Activated T-cell treated with anti-CD3 and anti-CD28 coated beads, Interleukin-2, amount 50 U/mL, for 24 hours (primary cell): ENCODE measurements at regions not wholly inside any gene's neighbourhood (a gene's known extent, or its start where the extent isn't known, plus 50 kb on each side); places are given as distances from the start of the nearest gene placed in this dataset.
"Not testable (repeated sequence)": the region's sequence is repeated elsewhere in the genome, so short reads cannot be mapped to it uniquely, and the experiment has no call there.

Source experiments
- DNase-seq: peaks from one replicate; pipeline ENCODE4 v3.0.0-alpha.2; 2020
- H3K27ac Mint-ChIP-seq: 2 replicates; pipeline ENCODE4 v1.8.0; 2020; ENCODE audit warnings: mild to moderate bottlenecking, mixed read lengths
- H3K27me3 Mint-ChIP-seq: 2 replicates; pipeline ENCODE4 v1.8.0; 2020; ENCODE audit warnings: mixed read lengths
- H3K36me3 Mint-ChIP-seq: 2 replicates; pipeline ENCODE4 v1.8.0; 2020; ENCODE audit warnings: low read depth, mixed read lengths
- H3K4me1 Mint-ChIP-seq: 2 replicates; pipeline ENCODE4 v1.8.0; 2020; ENCODE audit warnings: low read depth, mixed read lengths
- H3K4me3 Mint-ChIP-seq: 2 replicates; pipeline ENCODE4 v1.8.0; 2020; ENCODE audit warnings: mild to moderate bottlenecking, moderate library complexity, mixed read lengths
- H3K9me3 Mint-ChIP-seq: 2 replicates; pipeline ENCODE4 v1.8.0; 2020; ENCODE audit warnings: mixed read lengths

DNA sequence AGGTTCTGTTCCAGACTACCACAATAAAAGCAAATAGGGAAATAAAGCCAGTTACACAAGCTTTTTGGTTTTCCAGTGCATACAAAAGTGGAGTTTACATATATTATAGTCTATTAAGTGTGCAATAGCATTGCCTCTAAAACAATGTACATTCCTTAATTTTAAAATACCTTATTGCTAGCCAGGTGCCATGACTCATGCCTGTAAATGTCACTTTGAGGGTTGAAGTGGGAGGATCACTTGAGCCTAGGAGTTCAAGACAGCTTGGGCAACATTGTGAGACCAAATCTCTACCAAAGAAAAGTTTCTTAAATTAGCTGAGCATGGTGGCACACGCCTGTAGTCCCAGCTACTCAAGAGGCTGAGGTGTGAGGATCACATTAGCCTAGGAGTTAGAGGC, 52.9 kb upstream of the IMP4 start:
- H3K27ac Mint-ChIP-seq = no peak overlapping the region
- H3K27me3 Mint-ChIP-seq = peaks cover 25% of the 10 kb centered on the region
- no peak overlapping the region for H3K4me3 Mint-ChIP-seq
- no peak for DNase-seq
- H3K4me1 Mint-ChIP-seq = no peaks in the 10 kb centered on the region
- no peaks in the 10 kb centered on the region for H3K36me3 Mint-ChIP-seq
- no peaks in the 10 kb centered on the region for H3K9me3 Mint-ChIP-seq

DNA sequence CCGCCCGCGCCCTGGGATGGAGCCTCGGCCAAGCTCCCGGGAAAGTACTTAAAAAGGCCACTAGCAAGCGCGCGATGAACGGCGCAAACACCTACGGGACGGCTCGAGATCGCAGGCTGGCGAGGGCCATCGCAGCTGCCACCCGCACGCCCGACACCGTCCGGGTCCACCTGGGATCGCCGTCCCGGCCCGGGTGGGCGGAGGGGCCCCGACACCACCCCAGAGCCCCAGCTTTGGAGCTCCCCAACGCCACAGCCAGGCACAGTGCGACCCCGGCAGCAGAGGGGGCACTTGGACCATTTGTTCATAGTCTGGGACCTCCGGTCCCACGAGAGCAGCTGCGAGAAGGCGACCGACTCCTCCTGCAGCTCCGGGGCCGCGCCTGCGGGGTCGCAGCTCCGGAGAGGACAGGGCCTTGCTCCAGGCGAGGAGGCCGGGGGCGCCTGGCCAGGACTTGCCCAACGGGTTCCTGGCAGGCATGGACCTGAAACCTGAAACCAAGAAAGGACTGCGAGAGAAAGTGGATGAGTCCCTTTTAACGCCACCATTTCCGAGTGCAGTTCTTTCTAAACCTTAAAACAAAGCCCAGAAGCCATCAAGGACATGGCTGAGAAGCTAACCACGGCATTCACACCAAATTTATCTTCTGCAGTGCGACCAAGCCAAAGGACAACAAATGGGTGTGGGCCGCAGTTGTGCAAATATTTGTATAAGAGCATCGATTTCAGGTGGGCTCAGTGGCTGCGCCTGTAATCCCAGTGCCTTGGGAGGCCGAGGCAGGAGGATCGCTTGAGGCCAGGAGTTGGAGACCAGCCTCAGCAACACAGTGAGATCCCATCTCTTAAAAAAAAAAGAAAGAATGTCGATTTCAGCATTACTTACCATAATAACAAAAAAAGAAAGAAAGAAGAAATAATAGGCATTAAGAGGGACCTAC, 54.0 kb upstream of the IMP4 start:
- H3K4me1 Mint-ChIP-seq = no peaks in the 10 kb centered on the region
- H3K36me3 Mint-ChIP-seq = no peaks in the 10 kb centered on the region
- no peak overlapping the region for H3K4me3 Mint-ChIP-seq

DNA sequence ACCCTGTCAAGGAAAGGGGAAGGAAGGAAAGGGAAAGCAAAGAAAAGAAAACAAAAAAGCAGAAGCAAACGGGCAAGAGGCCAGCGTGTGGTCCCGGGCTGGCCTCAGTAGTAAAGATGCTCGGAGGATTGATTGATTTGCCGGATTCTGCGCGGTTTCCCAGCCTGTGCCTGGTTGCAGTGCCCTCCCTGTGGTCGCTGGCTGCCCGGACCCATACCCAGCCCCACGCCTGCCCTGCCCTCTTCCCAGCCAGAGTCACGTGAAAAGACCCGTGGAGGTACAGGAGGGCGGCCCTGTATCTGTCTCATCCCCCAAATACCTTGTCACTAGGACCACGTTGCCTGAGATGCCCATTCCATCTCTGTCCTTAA, 55.1 kb upstream of the IMP4 start:
- Mint-ChIP-seq H3K4me1 (no peaks in the 10 kb centered on the region), H3K9me3 (no peaks in the 10 kb centered on the region), H3K27ac (no peak overlapping the region), H3K36me3 (no peaks in the 10 kb centered on the region), H3K27me3 (peaks cover 21% of the 10 kb centered on the region), H3K4me3 (no peak overlapping the region)
- DNase-seq = no peak

More for the DNA sequence above, 54.0 kb upstream of the IMP4 start:
- Mint-ChIP-seq H3K27me3 (peaks cover 22% of the 10 kb centered on the region), H3K9me3 (no peaks in the 10 kb centered on the region), H3K27ac (no peak overlapping the region)
- no peak for DNase-seq

DNA sequence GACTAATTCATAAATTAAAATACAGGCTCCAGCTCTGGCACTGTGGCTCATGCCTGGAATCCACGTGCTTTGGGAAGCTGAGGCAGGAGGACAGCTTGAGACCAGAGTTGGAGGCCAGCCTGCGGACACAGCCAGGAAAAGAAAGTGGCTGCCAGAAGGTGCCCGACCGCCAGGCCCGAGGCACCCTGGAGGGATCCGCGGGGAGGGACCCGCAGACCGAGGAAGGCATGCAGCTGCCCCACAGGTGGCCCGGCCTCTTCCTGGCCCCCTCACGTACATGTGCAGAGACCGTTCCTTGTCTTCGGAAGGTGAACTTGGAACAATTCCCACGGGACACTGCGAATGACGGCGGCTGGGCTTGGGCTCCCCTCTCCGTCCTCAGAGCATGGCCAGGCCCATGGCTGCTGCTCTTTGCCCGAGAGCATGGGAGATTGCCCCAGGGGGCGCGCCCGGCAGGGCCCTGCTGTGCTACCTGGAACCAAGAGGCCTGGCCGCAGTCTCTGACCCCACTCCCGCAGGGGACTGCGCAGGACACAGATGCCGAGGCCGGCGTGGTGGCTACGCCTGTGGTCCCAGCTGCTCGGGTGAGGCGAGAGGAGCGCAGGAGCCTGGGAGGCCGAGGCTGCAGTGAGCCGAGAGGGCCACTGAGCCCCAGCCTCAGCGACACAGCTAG, 55.6 kb upstream of the IMP4 start:
- Mint-ChIP-seq H3K4me3 (no peak overlapping the region), H3K4me1 (no peaks in the 10 kb centered on the region), H3K9me3 (no peaks in the 10 kb centered on the region), H3K27me3 (peaks cover 18% of the 10 kb centered on the region), H3K27ac (no peak overlapping the region), H3K36me3 (no peaks in the 10 kb centered on the region)
- no peak for DNase-seq

DNA sequence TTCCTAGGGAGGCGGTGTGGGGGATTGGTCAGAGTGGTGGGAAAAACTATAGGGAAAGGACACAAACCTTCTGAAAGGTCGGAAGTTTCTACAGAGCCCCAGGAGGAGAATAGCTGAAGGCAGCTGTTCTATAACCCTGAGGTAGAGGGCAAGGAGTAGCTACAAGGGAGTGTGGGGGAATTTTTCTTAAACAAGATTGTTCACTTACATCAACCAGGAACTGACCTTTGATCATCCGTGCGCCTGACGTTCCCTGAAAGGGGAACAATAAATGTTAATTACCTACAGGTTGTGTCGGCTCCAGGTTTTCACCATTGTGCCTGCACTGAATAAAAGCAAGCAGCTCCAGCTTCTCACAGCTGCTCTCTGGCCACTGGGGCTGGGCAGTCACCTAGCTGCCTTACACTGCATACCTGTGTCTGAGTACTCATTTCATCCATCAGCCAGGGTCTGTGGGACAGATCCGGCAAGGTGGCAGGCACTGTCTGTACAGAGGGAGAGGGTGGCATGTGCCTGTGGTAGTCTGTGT, 59.3 kb upstream of the IMP4 start:
- not testable (repeated sequence) for DNase-seq, H3K36me3 Mint-ChIP-seq, H3K4me3 Mint-ChIP-seq, H3K27ac Mint-ChIP-seq, H3K9me3 Mint-ChIP-seq, H3K4me1 Mint-ChIP-seq
- H3K27me3 Mint-ChIP-seq = peaks cover 18% of the 10 kb centered on the region

DNA sequence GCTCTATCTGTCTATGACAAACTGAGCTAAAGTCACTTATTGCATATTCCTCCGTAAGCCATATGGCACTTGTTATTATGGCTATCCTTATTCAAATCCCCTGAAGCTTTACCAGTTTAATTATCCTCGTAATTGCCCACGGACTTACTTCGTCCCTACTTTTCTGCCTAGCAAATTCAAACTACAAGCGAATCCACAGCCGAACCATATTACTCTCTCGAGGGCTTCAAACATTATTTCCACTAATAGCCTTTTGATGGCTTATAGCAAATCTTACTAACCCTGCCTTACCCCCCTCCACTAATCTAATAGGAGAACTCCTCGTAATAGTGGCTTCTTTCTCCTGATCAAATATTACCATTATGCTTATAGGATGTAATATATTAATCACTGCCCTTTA, 63.1 kb upstream of the IMP4 start:
- H3K36me3 Mint-ChIP-seq, H3K27me3 Mint-ChIP-seq, H3K4me1 Mint-ChIP-seq, H3K9me3 Mint-ChIP-seq, H3K4me3 Mint-ChIP-seq, DNase-seq, H3K27ac Mint-ChIP-seq: not testable (repeated sequence)

DNA sequence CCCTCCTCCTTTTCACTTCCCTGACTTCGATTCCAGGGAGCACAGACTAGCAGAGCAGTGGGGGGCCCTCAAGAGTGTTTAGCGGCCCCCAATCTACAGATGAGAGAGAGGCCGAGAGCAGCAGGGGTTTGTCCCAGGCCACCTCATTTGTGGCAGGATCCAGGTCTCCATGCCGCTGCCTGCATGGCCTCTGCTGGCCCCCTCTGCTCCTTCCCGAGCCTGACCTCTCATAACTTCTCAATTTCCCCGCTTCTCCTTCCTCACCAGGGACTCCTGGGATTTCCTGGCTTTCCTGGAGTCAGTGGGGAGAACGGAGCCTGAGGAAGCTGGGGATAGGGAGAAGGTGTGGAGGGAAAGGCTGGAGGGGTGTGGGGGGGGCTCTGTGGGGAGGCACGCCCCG, 70.1 kb upstream of the TUBA3E start:
- not testable (repeated sequence) for H3K9me3 Mint-ChIP-seq, H3K27me3 Mint-ChIP-seq, DNase-seq, H3K27ac Mint-ChIP-seq, H3K36me3 Mint-ChIP-seq, H3K4me1 Mint-ChIP-seq, H3K4me3 Mint-ChIP-seq

DNA sequence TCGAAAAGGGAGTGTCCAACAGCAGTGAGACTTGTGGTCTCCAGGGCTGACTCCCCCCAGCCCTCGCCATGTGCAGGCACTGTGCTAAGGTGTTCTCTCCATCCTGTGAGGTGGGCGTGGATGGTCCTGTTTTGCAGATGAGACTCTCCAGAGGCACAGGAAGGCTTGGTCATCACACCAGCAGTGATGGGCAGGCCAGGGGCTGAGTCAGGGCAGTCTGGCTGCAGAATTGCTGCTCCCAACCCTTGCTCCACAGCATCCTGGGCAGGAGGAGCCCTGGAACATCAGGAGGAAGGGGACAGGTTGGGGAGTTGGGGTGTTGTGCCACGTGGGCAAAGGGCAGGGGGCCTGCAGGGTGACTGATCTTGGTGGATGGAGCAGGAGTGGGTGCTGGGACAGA, 69.3 kb upstream of the TUBA3E start:
- H3K4me3 Mint-ChIP-seq, H3K27ac Mint-ChIP-seq, H3K27me3 Mint-ChIP-seq, DNase-seq, H3K36me3 Mint-ChIP-seq, H3K9me3 Mint-ChIP-seq, H3K4me1 Mint-ChIP-seq: not testable (repeated sequence)

DNA sequence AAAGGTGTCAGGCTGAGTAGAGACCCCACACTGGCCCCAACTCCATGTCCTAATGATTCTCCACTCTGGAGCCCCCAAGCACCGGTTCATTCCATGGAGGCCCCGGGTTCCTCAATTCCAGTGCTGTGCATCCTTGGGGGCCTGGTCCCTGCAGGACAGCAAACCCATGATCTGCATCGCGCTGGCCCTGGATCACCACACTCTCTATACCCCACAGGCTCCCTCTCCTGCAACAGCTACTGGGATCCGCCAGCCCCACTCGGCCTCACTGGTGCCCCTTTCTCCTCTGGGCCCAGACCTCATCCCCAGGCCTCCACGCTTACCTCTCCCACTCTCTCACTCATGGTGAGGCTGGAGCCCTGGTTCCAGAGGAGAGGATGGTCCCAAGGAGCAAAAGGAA, 68.6 kb upstream of the TUBA3E start:
- H3K27me3 Mint-ChIP-seq = peaks cover 11% of the 10 kb centered on the region
- not testable (repeated sequence) for DNase-seq, H3K4me1 Mint-ChIP-seq, H3K36me3 Mint-ChIP-seq, H3K27ac Mint-ChIP-seq, H3K4me3 Mint-ChIP-seq, H3K9me3 Mint-ChIP-seq

DNA sequence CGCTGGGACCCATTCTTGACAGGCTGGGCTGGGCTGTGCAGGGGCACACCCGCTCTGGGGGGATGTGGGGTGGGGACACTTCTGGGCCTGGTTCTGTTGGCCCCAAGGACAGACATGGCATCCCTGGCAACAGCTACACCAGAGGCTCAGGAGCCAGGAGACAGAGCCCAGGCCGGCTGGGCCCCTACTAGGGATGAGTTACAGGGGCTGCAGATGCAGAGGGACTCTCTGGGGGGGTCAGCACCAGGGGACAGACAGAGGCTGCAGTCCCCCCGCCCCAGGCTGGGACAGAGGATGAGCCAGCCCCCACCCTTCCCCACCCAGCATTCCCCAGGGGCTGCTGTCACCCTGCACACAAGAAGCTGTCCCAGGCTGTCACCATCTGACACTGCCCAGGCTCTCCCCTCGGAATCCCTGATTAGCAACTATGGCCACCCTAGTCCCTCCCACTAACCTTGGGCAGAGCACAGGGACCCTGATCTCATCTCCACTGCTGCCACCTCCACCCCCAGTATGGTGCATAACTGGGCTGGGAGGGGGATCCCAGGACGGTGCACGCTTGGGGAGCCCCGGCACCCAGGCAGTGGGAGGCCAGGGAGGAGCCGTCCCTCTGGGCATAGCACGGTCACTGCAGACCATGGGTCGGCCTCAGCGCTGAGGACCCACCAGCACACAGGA, 67.5 kb upstream of the TUBA3E start:
- peaks cover 14% of the 10 kb centered on the region for H3K27me3 Mint-ChIP-seq
- H3K4me3 Mint-ChIP-seq, H3K36me3 Mint-ChIP-seq, H3K4me1 Mint-ChIP-seq, H3K27ac Mint-ChIP-seq, H3K9me3 Mint-ChIP-seq, DNase-seq: not testable (repeated sequence)

DNA sequence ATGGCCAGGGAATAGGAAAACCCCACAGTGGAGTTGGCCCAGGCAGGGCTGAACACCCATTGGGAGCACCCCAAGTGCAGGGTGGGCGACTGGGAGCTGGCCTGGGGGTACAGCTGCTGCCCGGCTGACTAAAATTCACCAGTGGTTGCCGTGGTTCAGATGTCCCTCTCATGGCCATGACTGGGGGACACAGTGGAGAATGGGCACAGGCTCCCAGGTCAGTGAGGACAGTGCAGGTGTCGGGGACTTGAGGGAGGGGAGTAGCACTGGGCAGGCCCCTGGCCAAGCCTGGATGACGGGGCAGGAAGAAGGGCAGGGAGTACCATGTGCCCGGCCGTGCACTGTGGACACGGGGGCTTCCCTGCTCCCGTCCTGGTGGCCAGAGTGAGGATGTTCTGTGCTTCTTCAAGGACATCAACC, 66.7 kb upstream of the TUBA3E start:
- H3K9me3 Mint-ChIP-seq, DNase-seq, H3K4me3 Mint-ChIP-seq, H3K27ac Mint-ChIP-seq, H3K36me3 Mint-ChIP-seq, H3K4me1 Mint-ChIP-seq: not testable (repeated sequence)
- H3K27me3 Mint-ChIP-seq = peaks cover 14% of the 10 kb centered on the region

DNA sequence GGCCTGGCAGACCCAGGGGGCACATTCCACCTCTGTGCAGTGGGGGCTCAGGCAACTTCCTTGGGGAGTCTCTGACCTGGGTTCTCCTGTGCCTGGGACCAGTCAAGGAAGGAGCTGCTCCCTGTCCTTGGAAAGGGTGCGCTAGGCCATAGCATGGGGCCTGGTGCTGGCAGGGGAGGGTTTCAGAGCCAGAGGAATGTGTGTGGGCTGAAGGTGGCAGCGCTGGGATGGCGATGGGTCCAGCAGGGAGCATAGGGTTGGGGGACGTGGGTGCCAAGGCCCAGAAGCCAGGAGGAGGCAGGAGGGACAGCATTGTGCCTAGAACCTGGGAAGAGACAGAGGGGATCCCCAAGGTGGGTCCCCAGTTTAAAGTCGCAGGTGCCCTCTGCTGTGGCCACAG, 66.3 kb upstream of the TUBA3E start:
- no peak for DNase-seq
- peaks cover 16% of the 10 kb centered on the region for H3K27me3 Mint-ChIP-seq
- H3K4me1 Mint-ChIP-seq = no peaks in the 10 kb centered on the region
- H3K4me3 Mint-ChIP-seq = no peak overlapping the region
- H3K36me3 Mint-ChIP-seq = no peaks in the 10 kb centered on the region
- no peak overlapping the region for H3K27ac Mint-ChIP-seq
- no peaks in the 10 kb centered on the region for H3K9me3 Mint-ChIP-seq

DNA sequence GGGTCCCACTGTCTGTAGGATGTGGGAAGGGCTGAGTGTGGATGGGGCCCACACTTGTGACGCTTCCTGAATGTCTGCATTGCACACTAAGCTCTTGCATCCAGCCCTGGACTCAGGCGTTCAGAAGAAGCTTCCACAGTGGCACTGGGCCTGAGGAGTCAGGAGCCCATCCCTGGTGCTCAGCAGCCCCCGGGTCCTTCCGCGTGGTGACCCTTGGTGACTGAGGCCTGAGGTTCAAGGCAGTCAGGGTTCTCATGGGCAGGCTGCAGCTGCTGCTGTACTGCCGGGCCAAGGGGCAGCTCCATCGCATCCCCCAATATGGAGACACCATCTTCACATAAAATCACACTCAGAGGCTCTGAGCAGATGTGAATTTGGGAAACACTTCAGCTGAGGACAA, 65.8 kb upstream of the TUBA3E start:
- DNase-seq = no peak
- no peak overlapping the region for H3K27ac Mint-ChIP-seq
- no peaks in the 10 kb centered on the region for H3K4me1 Mint-ChIP-seq
- no peaks in the 10 kb centered on the region for H3K36me3 Mint-ChIP-seq
- H3K27me3 Mint-ChIP-seq = peaks cover 20% of the 10 kb centered on the region
- no peaks in the 10 kb centered on the region for H3K9me3 Mint-ChIP-seq
- no peak overlapping the region for H3K4me3 Mint-ChIP-seq

DNA sequence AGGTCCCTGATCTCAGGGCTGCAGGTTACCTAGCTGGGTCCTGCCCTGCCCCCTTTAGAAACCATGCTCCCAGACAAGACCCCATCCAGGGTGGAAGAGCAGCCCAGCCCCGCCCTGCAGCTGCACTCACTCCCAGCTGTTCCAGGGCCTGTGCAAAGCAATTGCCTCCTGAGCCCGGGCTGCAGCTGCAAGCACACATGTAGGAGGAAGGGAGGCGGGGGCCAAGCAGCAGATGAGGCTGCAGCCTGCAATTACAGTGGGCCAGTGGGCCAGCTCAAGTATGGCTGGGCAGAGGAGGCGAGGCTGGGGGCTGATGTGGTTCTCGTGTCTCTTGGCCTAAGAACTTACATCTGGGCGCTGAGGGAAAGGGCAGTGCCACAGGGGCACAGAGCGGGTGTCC, 65.4 kb upstream of the TUBA3E start:
- Mint-ChIP-seq H3K9me3 (no peaks in the 10 kb centered on the region), H3K27me3 (peaks cover 24% of the 10 kb centered on the region), H3K4me3 (no peak overlapping the region), H3K27ac (no peak overlapping the region), H3K36me3 (no peaks in the 10 kb centered on the region), H3K4me1 (no peaks in the 10 kb centered on the region)
- DNase-seq = no peak
